CD14-positive monocyte (primary cell): ENCODE measurements at regions not wholly inside any gene's neighbourhood (a gene's known extent, or its start where the extent isn't known, plus 50 kb on each side); places are given as distances from the start of the nearest gene placed in this dataset.
"Not testable (repeated sequence)": the region's sequence is repeated elsewhere in the genome, so short reads cannot be mapped to it uniquely, and the experiment has no call there.

Source experiments
- DNase-seq, 3 donors: peaks; one replicate each; pipeline ENCODE4 v3.0.0-alpha.2; 2011 to 2022
- H2AFZ ChIP-seq: 2 replicates; pipeline ENCODE4 v1.6.0; 2012; ENCODE audit warnings: mild to moderate bottlenecking, low read depth, low read length, inconsistent platforms; ENCODE audit not compliant: insufficient read depth, poor library complexity, severe bottlenecking
- H3K27ac ChIP-seq, 2 donors: 1 replicate in 1 of 2; 2 replicates in 1 of 2; pipeline ENCODE4 v1.5.1; 2012 to 2013; ENCODE audit warnings: low read length in 2 of 2, control low read depth in 1 of 2, inconsistent platforms in 1 of 2, low read depth in 1 of 2, mild to moderate bottlenecking in 1 of 2
- H3K27me3 ChIP-seq, 2 donors: one replicate each; pipeline versions ENCODE4 v1.6.0 to v1.6.1; 2011 to 2013; ENCODE audit warnings: low read length in 2 of 2; ENCODE audit not compliant: control insufficient read depth in 2 of 2, insufficient read depth in 2 of 2
- H3K36me3 ChIP-seq, 2 donors: replicated peaks in 1 of 2; 1 replicate in 1 of 2; 2 replicates in 1 of 2; pipeline versions ENCODE4 v1.5.1 to v1.6.1; 2012 to 2013; ENCODE audit warnings: low read length in 2 of 2, control low read depth in 1 of 2, inconsistent platforms in 1 of 2, mild to moderate bottlenecking in 1 of 2; ENCODE audit not compliant: insufficient read depth in 2 of 2, control insufficient read depth in 1 of 2
- H3K4me1 ChIP-seq, 2 donors: 1 replicate in 1 of 2; 2 replicates in 1 of 2; pipeline versions ENCODE4 v1.5.1 to v1.6.1; 2012 to 2013; ENCODE audit warnings: low read length in 2 of 2, control low read depth in 1 of 2, inconsistent platforms in 1 of 2, mild to moderate bottlenecking in 1 of 2, moderate library complexity in 1 of 2; ENCODE audit not compliant: insufficient read depth in 2 of 2, control insufficient read depth in 1 of 2
- H3K4me2 ChIP-seq: replicated peaks from 2 replicates; pipeline ENCODE3; 2012; ENCODE audit warnings: low read length, moderate library complexity, mild to moderate bottlenecking; ENCODE audit not compliant: poor library complexity, severe bottlenecking; ENCODE audit errors: extremely low read depth
- H3K4me3 ChIP-seq, 3 experiments: fragments of 200-600 bp in 1 of 3; sonication (generic) in 1 of 3; replicated peaks in 1 of 3; 1 replicate in 2 of 3; 2 replicates in 1 of 3; pipeline ENCODE4 v1.5.1; 2011 to 2013; ENCODE audit warnings: low read length in 3 of 3, mild to moderate bottlenecking in 3 of 3, control low read depth in 2 of 3, low read depth in 2 of 3, inconsistent platforms in 1 of 3, moderate library complexity in 1 of 3
- H3K79me2 ChIP-seq: 2 replicates; pipeline ENCODE4 v1.6.0; 2012; ENCODE audit warnings: mild to moderate bottlenecking, control low read depth, inconsistent platforms, low read length, moderate library complexity; ENCODE audit not compliant: insufficient read depth
- H3K9ac ChIP-seq: 2 replicates; pipeline ENCODE4 v1.6.0; 2017; ENCODE audit warnings: low read length, mild to moderate bottlenecking; ENCODE audit not compliant: insufficient read depth, poor library complexity, severe bottlenecking
- H3K9me3 ChIP-seq, 2 donors: replicated peaks in 1 of 2; 1 replicate in 1 of 2; 2 replicates in 1 of 2; pipeline versions ENCODE4 v1.5.1 to v1.6.1; 2012 to 2013; ENCODE audit warnings: low read length in 2 of 2, control low read depth in 1 of 2; ENCODE audit not compliant: control insufficient read depth in 1 of 2, insufficient read depth in 1 of 2
- H4K20me1 ChIP-seq: 2 replicates; pipeline ENCODE4 v1.6.0; 2012; ENCODE audit warnings: mild to moderate bottlenecking, low read length, control low read depth, moderate library complexity; ENCODE audit not compliant: insufficient read depth
- H3K27ac Mint-ChIP-seq, 7 donors: one replicate each; pipeline ENCODE4 v1.8.0; 2020; ENCODE audit warnings: mild to moderate bottlenecking in 7 of 7, mixed read lengths in 7 of 7, moderate library complexity in 6 of 7, inconsistent platforms in 2 of 7
- H3K27me3 Mint-ChIP-seq, 3 donors: one replicate each; pipeline ENCODE4 v1.8.0; 2021 to 2022; ENCODE audit warnings: low read depth in 3 of 3, mild to moderate bottlenecking in 3 of 3, mixed read lengths in 3 of 3, moderate library complexity in 3 of 3, inconsistent platforms in 1 of 3
- H3K36me3 Mint-ChIP-seq, 2 donors: one replicate each; pipeline ENCODE4 v1.8.0; 2020; ENCODE audit warnings: mixed read lengths in 2 of 2, inconsistent platforms in 1 of 2, mild to moderate bottlenecking in 1 of 2
- H3K4me1 Mint-ChIP-seq: one replicate; pipeline ENCODE4 v1.8.0; 2020; ENCODE audit warnings: mild to moderate bottlenecking, mixed read lengths
- H3K4me3 Mint-ChIP-seq, 2 donors: one replicate each; pipeline ENCODE4 v1.8.0; 2020; ENCODE audit warnings: mild to moderate bottlenecking in 2 of 2, mixed read lengths in 2 of 2, moderate library complexity in 1 of 2
- H3K9me3 Mint-ChIP-seq, 7 donors: one replicate each; pipeline ENCODE4 v1.8.0; 2020 to 2022; ENCODE audit warnings: mixed read lengths in 7 of 7, mild to moderate bottlenecking in 6 of 7, moderate library complexity in 6 of 7, inconsistent platforms in 2 of 7
- CTCF ChIP-seq: fragments of 200-600 bp; IDR thresholded peaks from one replicate; pipeline ENCODE4 v1.8.0; 2022; ENCODE audit warnings: antibody characterized with exemption, mild to moderate bottlenecking
- WGBS: methylation state at CpG from one replicate; pipeline ENCODE4 v1.1.5; 2013; ENCODE audit warnings: missing lambda C conversion rate; ENCODE audit not compliant: insufficient coverage; 5-methylcytosine and 5-hydroxymethylcytosine counted together
- intact Hi-C, 2 donors: fragments of 100-400 bp; cut with micrococcal nuclease; formaldehyde crosslinking; loops; one replicate each; pipeline versions ENCODE4 v1.15.0 to v1.15.1; 2023

- H3K9ac ChIP-seq: no peak overlapping the region
- Mint-ChIP-seq H3K9me3 (peaks cover 0 to 9% (median 3%) of the 10 kb centered on the region in 7 donors), H3K27ac (no peak overlapping the region), H3K4me1 (no peaks in the 10 kb centered on the region), H3K4me3 (no peak overlapping the region), H3K27me3 (peaks cover 0 to 2% (median 0%) of the 10 kb centered on the region in 3 donors), H3K36me3 (no peaks in the 10 kb centered on the region)
- H3K4me3 ChIP-seq: no peak overlapping the region
- no peak overlapping the region for H3K4me2 ChIP-seq
- H2AFZ ChIP-seq: no peak overlapping the region
- TF ChIP-seq CTCF: no peak
- 80% methylated on average over 1 of the region's 2 CpGs for WGBS
- H3K79me2 ChIP-seq: no peaks in the 10 kb centered on the region
- H3K27me3 ChIP-seq: no peaks in the 10 kb centered on the region
- H3K4me1 ChIP-seq: no peaks in the 10 kb centered on the region
- H3K9me3 ChIP-seq: no peaks in the 10 kb centered on the region
- H4K20me1 ChIP-seq: no peaks in the 10 kb centered on the region
- DNase-seq: no peak
- no peak overlapping the region for H3K27ac ChIP-seq
- H3K36me3 ChIP-seq: no peaks in the 10 kb centered on the region
- intact Hi-C loops: no loop called here
These were observed 134.4 kb upstream of the TSC22D1 start for GRCh38 chr13:44710576-44710975.

GRCh38 chr13:44704811-44705210 lies 128.7 kb upstream of the TSC22D1 start:
- H3K27ac ChIP-seq: not testable (repeated sequence)

More at GRCh38 chr13:44704811-44705210, 128.7 kb upstream of the TSC22D1 start:
- H3K9me3 ChIP-seq, H3K4me1 Mint-ChIP-seq, H3K36me3 Mint-ChIP-seq, H3K9ac ChIP-seq, H3K27ac Mint-ChIP-seq, H4K20me1 ChIP-seq, H3K27me3 Mint-ChIP-seq, intact Hi-C loops, DNase-seq, H3K27me3 ChIP-seq, H3K4me2 ChIP-seq, H3K4me1 ChIP-seq, H3K4me3 Mint-ChIP-seq, H3K79me2 ChIP-seq, H3K36me3 ChIP-seq, H2AFZ ChIP-seq, H3K4me3 ChIP-seq: not testable (repeated sequence)
- peaks cover 0 to 11% (median 3%) of the 10 kb centered on the region in 7 donors for H3K9me3 Mint-ChIP-seq
- WGBS: no CpG with 5 or more reads among the region's 3 CpGs
